Ramos (cell line): ENCODE measurements at regions not wholly inside any gene's neighbourhood (a gene's known extent, or its start where the extent isn't known, plus 50 kb on each side); places are given as distances from the start of the nearest gene placed in this dataset.

Experiments
- in situ Hi-C: fragments of 300-500 bp; cut with MboI; formaldehyde crosslinking; loops from one replicate; pipeline ENCODE4 v1.14.3; 2022; ENCODE audit warnings: low sequenced_read_pairs; ENCODE audit not compliant: unreplicated experiment

DNA sequence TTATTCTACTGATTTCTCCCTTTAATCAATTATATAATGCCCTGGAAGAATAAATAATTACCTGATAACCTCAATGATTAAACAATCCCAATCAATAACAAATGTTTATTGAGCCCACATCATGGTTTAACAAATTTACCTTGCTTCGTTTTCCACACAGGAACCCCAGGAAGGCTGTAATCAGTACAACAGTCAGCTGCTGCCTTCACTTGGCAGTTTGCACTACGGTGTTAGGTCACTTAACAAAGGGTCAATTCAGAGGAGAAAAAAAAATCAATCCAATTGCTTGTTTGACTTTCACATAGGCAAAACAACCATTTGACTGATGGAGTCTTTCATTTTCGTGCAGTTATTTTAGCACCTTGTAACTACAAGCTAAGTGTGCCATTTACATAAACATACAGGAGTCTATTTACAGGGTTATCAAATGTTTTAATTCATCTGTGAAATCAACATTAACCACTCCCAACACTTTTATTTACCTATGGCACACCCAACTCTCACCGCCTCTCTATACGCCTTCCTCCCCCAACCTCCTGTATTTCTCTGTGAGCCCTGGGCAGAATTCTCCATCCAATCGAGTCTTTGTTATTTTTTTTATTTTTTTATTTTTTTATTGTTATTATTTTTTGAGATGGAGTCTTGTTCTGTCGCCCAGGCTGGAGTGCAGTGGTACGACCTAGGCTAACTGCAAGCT lies 140.4 kb upstream of the TAB2 start:
- in situ Hi-C loops: no loop called here

DNA sequence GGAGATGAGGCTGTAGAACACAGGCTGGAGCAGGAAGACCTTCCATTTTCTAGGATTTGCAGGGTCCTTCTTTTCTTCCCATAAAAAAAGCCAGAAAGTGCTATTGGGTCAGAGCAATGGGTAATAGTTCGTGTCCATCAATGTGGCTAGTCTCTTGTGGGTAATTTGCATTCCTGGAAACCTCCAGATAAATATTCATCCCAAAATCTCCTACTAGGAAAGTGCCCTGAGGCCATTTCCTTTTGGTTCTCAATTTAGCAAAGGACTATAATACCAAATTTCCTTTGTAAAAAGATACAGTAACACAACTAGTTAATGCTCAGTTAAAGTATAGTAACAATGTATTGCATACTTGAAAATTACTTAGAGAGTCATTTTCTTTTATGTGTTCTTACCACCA lies 138.1 kb upstream of the TAB2 start:
- in situ Hi-C loops: no loop called here

DNA sequence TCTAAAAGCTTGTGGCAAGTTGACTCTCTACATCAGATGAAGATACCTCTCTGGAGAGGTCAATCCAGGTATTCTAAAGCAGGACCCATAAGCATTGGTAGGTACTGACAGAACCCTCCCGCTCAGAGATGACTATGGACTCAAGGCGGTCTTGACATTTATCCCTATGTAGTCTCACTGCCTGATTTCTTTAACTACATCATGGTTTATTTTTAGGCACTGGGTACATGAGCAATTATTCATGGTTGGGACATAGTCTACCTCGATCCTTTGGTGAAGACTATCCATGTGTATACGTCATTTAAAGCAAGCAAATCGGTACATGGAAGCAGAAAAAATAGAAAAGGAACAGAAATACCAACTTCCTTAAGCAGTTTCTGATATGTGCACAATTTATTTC lies 136.2 kb upstream of the TAB2 start:
- in situ Hi-C loops: no loop called here

DNA sequence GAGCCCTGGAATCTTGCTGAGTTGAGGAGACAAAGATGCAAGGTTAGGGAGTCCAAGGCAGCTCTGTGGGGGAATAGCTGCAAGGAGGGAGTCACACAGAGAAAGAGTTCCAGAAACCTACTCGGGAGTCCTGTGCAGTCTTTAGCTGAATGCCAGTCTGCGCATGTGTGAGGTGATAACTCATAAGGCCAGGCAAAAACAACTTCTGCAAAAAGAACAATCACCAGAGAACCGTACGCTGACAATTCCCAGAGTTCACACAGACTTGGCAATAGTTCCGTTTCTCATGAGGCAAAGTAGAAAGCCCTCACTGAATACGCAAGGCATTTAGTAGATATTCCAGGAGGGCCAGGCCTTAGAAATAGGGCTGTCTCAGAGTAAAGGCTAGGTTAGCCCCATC lies 135.2 kb upstream of the TAB2 start:
- in situ Hi-C loops: no loop called here

DNA sequence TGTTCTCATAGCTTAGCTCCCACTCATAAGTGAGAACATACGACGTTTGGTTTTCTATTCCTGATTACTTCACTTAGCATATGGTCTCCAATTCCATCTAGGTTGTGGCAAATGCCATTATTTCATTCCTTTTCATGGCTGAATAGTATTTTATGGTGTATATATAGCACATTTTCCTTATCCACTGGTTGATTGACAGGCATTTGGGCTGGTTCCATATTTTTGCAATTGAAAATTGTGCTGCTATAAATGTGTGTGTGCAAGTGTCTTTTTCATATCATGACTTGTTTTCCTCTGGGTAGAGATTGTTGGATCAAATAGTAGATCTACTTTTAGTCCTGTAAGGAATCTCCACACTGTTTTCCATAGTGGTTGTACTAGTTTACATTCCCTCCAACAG lies 133.0 kb upstream of the TAB2 start:
- in situ Hi-C loops: no loop called here

DNA sequence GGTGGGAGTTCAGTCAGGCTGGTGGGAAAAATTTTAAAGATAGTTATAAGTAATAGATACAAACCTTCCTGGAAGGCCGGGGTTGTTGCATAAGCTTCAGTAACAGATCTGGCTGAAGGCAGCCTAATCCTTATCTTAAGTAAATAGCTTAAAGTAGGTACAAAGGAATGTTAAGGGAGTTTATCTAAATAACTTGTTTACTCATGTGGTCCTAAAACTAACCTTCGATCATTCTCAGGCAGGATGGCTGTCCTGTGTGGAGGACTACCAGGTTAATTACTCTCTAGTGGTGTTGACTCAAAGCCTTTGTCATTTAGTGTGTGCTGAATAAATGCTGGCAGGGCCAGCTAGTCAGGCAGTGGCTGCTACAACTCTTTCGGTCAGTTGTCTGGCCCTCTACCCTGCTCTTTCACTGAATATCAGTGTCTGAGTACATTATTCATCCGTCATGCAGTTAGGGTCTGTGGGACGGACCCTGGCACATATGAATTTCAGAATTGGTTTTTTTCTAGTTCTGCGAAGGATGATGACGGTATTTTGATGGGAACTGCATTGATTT lies 131.6 kb upstream of the TAB2 start:
- in situ Hi-C loops: loop anchor here (5.0 kb wide), 1 partner anchor 241 kb away; no protein-coding TSS in a partner anchor

DNA sequence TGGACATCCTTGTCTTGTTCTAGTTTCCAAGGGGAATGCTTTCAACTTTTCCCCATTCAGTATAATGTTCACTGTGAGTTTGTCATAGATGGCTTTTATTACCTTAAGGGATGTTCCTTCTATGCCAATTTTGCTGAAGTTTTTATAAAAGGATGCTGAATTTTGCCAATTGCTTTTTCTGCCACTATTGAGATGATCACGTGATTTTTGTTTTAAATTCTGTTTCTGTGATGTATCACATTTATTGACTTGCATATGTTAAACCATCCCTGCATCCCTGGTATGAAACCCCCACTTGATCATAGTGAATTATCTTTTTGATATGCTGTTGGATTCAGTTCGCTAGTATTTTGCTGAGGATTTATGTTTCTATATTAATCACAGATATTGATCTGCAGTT lies 130.6 kb upstream of the TAB2 start:
- in situ Hi-C loops: loop anchor here (5.0 kb wide), 1 partner anchor 240 kb away; no protein-coding TSS in a partner anchor

DNA sequence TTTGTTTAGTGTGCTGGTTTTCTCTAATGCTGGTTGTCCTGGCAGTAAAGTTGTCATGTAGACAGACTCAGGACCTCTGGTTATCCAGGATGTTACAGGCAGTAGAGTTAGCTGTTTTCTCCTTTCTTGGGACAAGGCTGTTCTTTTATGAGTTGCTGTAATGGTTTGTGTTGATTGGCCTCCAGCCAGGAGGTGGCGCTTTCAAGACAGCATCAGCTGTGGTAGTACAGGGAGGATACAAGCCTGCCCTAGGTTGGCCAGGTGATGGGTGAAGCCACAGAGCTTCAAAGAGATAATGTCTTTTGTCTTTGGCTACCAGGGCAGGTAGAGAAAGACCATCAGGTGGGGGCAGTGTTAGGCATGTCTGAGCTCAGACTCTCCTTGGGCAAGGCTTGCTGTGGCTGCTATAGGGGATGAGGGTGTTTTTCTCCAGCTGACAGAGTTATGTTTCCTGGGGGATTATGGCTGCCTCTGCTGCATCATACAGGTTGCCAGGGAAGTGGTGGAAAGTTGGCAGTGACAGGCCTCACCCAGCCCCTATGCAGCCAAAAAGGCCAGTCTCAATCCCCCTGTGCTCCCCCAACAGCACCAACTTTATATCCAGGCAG lies 127.2 kb upstream of the TAB2 start:
- in situ Hi-C loops: no loop called here

DNA sequence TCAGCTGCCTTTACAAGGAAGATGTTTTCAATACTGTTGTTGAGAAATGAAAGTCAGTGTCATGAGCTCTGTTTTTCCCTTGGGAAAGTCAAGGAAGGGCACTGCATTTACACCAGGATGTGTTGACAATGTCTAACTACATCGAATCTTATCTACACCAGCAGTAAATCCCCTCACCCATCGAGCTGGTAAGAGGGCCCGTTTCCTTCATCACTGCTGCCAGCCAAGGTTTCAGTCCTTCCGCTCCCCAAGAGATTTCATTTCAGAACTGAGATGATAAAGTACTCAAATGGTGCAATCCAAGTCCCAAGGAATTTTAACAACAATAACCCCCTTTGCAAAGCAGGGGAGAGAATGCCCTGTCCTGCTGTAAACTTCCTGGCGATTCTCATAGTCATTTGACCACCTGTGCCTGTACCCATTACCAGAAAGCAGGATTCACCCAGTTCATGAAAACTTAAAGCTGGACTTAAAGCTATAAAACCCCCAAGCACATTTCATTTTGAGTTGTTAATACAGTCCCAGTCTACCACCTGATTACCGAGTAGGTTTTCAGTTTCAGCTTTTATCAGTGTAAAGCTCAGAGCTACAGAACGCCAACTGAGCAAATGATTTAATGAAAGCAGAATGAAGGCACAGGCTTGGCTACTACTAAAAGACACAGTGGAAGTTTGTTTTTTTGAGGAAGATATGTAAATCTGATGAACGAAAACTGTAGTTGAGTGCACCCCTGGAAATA lies 122.5 kb upstream of the TAB2 start:
- in situ Hi-C loops: no loop called here

DNA sequence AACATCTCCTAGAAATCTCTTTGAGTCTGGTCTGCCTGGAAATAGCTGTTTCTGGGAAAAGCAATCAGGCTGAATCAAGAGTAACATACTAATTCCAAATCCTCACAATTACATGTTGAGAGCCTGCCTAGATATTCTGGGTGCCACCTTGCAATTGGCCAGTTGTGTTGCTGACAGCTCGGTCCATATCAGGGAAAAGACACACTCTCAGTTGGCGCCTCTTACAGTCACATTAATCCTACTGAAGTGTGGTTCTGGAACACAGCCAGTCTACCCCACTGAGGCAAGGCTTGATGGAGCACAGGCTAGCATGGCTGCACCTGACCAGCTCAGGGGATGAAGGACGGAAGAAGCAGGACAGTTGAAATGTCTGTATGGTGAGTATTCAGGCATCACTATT lies 121.4 kb upstream of the TAB2 start:
- in situ Hi-C loops: no loop called here

DNA sequence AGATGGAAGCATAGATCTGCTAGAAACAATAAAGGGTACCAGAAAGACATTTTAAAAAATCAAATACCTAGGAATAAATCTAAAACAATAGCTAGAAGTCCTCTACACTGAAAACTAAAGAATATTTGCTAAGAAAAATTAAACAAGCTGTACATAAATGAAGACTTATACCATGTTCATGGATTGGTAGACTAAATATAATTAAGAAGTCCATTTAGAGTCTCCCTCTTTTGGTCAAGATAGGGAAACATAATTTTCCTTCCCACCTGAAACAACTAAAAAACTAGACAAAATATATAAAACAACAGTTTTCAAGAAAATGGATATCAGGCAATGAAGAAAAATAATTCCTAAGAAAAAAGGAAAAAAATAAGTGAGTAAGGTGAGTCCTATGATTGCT lies 120.0 kb upstream of the TAB2 start:
- in situ Hi-C loops: no loop called here

DNA sequence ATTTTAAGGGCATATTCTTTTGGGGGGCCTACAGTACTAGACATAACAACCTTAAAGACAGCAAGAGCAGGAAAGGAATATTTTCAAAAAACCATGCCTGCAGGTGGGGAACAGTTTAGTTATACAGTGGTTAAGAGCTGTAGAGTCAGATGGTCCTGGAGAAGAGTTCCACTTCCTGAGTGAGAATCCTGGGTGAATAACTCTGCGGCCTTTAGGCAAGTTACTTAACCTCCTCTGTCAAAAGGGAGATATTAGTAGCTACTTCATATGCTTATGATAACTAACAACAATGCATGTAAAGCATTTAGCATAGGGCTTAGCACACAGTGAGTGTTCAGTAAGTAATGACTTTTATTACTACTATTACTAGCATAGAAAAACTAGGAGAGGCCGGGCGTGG lies 119.2 kb upstream of the TAB2 start:
- in situ Hi-C loops: no loop called here

DNA sequence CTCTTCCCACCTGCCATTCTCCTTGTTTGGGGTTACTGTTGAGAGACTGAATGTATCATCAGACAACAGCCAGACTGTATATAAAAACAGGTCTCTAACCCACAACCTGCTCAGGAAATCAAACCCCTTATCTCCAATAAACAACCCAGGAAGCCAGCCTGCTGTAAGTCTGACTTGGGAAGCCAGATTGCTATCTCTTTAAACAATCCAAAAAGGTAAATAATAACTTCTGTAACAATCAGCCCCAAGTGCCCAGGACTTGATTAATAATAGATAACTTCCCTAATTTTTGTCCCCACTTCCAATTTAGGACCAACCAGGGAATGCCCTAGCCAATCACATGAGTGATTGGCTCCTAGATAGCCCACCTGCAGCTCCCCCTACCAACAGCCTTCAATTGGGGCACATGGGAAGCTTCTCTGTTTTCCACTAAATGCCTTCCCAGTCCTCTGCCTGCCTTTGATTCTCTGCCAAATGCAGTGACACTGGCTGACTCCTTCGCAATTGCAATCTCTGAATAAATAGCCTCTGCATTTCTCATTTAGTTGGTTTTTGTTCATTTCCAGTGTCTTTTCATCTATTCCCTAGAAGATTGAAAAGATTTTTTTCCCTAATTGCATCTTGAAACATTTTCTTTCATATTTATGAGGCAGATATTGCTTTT lies 117.1 kb upstream of the TAB2 start:
- in situ Hi-C loops: no loop called here

DNA sequence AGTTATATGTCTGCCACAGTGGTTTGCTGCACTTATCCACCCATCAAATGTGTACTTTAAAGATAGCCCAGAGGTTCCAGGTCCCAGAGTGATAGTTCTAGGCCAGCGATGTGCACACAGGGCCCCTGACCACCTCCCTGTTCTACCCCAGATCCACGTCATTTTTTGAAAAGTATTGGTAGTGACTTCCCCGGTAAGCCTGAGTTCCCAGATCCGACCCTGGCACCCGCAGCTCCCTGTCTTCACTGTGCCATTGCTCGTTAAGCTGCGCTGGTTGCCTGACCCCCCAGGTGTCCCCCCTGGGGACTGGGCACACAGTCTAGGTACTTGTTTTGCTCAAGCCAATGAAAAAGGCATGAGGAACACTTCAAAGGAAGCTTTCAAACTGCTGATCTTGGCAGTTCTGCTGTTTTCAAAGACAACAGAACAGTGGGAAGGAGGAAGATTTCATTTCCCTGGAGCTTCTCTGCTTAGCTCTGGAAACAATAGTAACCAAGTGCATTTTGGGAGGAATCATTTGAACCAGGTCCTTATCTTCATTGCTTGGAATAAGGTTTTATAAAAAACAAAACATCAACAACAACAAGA lies 116.3 kb upstream of the TAB2 start:
- in situ Hi-C loops: no loop called here

DNA sequence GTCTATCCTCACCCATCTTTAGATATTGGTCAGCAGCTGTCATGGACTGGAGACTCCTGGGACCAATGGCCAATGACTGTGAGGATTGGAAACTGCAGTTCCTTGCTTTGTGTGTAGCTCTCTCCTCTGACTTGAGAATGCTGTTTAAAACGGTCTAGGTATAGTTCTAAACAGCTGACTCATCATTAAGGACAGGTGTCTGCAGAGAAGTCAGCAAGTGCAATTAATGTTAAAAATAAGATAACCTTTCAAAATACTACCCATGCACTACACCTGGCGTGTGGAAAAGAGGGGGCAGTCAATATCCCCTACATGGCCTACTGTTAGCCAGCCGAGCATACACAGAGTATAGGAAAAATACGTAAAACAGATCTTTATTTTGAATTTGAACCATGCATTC lies 115.4 kb upstream of the TAB2 start:
- in situ Hi-C loops: no loop called here

DNA sequence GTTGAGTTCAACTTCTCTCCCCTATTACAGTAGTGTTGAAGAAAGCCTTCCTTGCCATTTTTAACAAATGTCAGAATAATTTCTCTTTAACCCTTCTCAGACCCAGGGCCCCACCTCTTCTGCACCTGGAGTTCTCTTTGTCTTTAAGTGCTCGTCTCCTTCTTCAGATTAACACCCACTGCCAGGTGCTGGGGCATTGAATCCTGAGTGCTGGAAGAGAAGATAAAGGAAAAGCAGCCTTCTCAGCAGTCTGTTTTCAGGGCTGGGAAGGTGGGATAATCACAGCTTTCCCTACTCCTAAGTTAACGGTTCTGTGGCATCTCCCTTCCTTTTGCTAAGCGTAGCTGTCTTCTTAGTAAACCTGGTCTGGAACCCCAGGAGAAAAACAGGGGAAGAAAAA lies 114.6 kb upstream of the TAB2 start:
- in situ Hi-C loops: no loop called here

DNA sequence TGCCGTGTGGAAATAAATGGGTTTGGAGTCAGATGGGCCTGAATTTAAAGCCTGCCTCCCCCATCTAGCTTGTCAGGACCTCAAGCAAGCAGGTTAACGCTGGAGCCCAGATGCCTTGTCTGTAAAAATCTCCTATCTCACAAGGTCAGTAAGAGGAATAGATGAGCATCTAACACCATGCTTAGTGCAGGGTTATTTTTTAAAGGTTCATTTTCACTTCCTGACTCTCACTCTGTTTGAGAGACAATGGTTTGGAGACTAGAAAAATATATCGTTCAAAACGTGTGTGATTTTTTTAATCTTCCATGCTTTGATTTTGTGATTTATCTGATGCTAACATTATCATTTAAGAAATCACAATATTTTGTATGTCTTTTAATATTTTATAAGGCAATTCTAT lies 114.0 kb upstream of the TAB2 start:
- in situ Hi-C loops: no loop called here

DNA sequence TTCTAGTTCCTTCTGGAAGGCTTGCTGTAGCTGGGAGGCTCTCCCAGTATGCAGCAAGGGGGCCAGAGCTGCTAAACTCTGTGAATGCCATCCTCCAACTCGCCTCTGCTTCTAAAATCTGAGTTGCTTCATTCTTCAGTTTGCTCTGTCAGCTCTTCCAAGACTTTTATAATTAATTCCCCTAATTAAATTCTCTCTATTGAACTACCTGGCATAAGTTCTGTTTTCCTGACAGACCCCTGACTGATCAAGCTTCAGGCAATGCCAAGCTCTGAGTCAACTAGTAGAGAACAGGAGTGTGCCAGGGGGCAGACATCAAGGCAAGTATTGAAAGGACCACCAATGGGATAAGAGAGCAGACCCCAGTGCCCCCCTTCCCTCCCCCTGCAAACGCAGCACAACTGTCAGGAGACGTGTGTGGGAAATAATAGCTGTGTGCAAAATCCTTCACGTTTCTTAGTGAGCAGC lies 109.3 kb upstream of the TAB2 start:
- in situ Hi-C loops: no loop called here

DNA sequence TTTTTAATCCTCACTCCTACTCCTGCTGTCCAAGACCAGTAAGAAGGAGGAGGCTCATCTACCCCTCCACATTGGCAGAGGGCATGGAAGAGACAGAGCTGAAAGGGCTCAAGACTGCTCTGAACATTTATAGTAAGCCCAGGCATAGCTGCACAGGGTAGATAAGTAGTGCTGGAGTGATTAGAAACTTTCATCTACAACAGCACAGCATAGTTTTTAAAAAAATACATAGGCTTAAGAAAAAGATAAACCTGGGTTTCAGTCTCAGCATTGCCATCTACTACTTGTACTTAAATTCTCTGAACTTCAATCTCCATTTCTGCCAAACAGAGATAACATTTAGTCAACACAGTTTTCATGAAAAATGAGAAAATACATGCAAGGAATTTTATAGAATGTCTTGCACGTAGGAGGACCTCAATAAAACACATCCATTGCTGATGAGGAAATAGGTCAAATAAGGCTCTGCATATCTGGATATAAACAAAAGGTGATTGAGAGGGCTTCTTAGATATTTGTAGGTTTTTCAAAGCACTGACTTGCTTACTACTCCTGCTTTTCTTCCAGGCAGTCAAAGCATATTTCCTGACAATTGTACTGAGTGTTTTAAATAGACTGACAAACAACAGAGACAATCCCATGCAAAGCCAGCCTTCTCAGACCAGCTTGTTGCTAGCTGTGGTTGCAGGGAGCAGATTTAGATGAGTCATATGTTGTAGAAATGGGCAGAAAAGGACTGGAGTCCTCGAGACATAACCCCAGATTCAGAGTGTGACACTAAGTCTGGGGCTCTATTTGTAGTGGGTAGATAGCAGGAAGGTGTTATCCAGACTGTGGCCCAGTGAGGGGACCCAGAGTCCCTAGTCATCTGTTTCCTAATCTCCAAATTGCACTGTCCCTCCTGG lies 107.4 kb upstream of the TAB2 start:
- in situ Hi-C loops: no loop called here
